HEK293 (cell line): ENCODE measurements at regions not wholly inside any gene's neighbourhood (a gene's known extent, or its start where the extent isn't known, plus 50 kb on each side); places are given as distances from the start of the nearest gene placed in this dataset.

Source experiments
- CTCF ChIA-PET: fragments of 350-600 bp; formaldehyde crosslinking; extraction: SDS; loops from one replicate; lab custom pipeline; 2021; ENCODE audit warnings: antibody characterized with exemption; lab: Yijun Ruan, JAX
- POLR2A ChIA-PET: fragments of 300-600 bp; formaldehyde crosslinking; extraction: SDS; loops from one replicate; lab custom pipeline; 2020; ENCODE audit warnings: antibody characterized with exemption, inconsistent platforms; lab: Yijun Ruan, JAX
- H3K27ac ChIP-seq: fragments of 200-500 bp; sonication (Bioruptor generic); 2 replicates; pipeline ENCODE4 v1.5.1; 2014; ENCODE audit warnings: low read depth, low read length, control low read depth, inconsistent platforms; ENCODE audit errors: extremely low read depth
- H3K36me3 ChIP-seq, 2 experiments: fragments of 200-500 bp in 1 of 2; sonication (Bioruptor generic) in 1 of 2; 1 replicate in 1 of 2; 2 replicates in 1 of 2; pipeline ENCODE4 v1.5.1; 2014 to 2017; ENCODE audit warnings: inconsistent platforms in 2 of 2, low read length in 2 of 2; ENCODE audit not compliant: control insufficient read depth in 2 of 2, insufficient read depth in 1 of 2
- H3K4me1 ChIP-seq: fragments of 200-500 bp; sonication (Bioruptor generic); 2 replicates; pipeline ENCODE4 v1.5.1; 2014; ENCODE audit warnings: mild to moderate bottlenecking, low read length, inconsistent platforms; ENCODE audit not compliant: control insufficient read depth, insufficient read depth
- H3K4me3 ChIP-seq: 2 replicates; pipeline ENCODE4 v1.5.1; 2011; ENCODE audit warnings: low read depth, mild to moderate bottlenecking, control low read depth, low read length, moderate library complexity
- H3K9me3 ChIP-seq: fragments of 200-500 bp; sonication (Bioruptor generic); 2 replicates; pipeline ENCODE4 v1.5.1; 2014; ENCODE audit warnings: low read depth, low read length, inconsistent platforms; ENCODE audit not compliant: control insufficient read depth, insufficient read depth
- CTCF ChIP-seq: fragments of 450-650 bp; formaldehyde crosslinking; IDR thresholded peaks from 2 replicates; pipeline ENCODE4 v1.5.1; 2016; ENCODE audit warnings: missing biosample characterization, missing genetic modification characterization
- GLI4 ChIP-seq: fragments of 450-650 bp; formaldehyde crosslinking; IDR thresholded peaks from 2 replicates; pipeline ENCODE4 v1.5.1; 2016; ENCODE audit warnings: missing biosample characterization, missing genetic modification characterization
- KLF7 ChIP-seq: fragments of 450-650 bp; formaldehyde crosslinking; IDR thresholded peaks from 2 replicates; pipeline ENCODE4 v1.5.1; 2016; ENCODE audit warnings: missing biosample characterization, missing genetic modification characterization, borderline replicate concordance
- KLF9 ChIP-seq: fragments of 450-650 bp; formaldehyde crosslinking; IDR thresholded peaks from 2 replicates; pipeline ENCODE4 v1.5.1; 2016; ENCODE audit warnings: missing biosample characterization, missing genetic modification characterization, low read depth
- MZF1 ChIP-seq: fragments of 450-650 bp; formaldehyde crosslinking; IDR thresholded peaks from 2 replicates; pipeline ENCODE4 v1.5.1; 2017; ENCODE audit warnings: missing biosample characterization, missing genetic modification characterization, borderline replicate concordance
- PRDM1 ChIP-seq: fragments of 450-650 bp; formaldehyde crosslinking; IDR thresholded peaks from 2 replicates; pipeline ENCODE4; 2016; ENCODE audit warnings: missing biosample characterization, missing genetic modification characterization
- REST ChIP-seq: fragments of 450-650 bp; formaldehyde crosslinking; IDR thresholded peaks from 2 replicates; pipeline ENCODE4 v1.5.1; 2016; ENCODE audit warnings: missing biosample characterization, missing genetic modification characterization
- SALL2 ChIP-seq: fragments of 450-650 bp; formaldehyde crosslinking; IDR thresholded peaks from 2 replicates; pipeline ENCODE4 v1.5.0; 2017; ENCODE audit warnings: missing biosample characterization, mild to moderate bottlenecking, missing genetic modification characterization, borderline replicate concordance
- SETDB1 ChIP-seq: IDR thresholded peaks from one replicate; pipeline ENCODE4 v1.6.1; 2017; ENCODE audit warnings: mild to moderate bottlenecking, low read length, moderate library complexity, mixed read lengths; ENCODE audit not compliant: insufficient read length
- WT1 ChIP-seq: fragments of 450-650 bp; formaldehyde crosslinking; IDR thresholded peaks from 2 replicates; pipeline ENCODE4 v1.5.1; 2016; ENCODE audit warnings: missing biosample characterization, missing genetic modification characterization
- ZBTB6 ChIP-seq: fragments of 450-650 bp; formaldehyde crosslinking; IDR thresholded peaks from 2 replicates; pipeline ENCODE4 v1.5.1; 2017; ENCODE audit warnings: missing biosample characterization, missing genetic modification characterization
- ZNF138 ChIP-seq: fragments of 450-650 bp; formaldehyde crosslinking; IDR thresholded peaks from 2 replicates; pipeline ENCODE4 v1.5.1; 2016; ENCODE audit warnings: missing biosample characterization, missing genetic modification characterization, borderline replicate concordance
- ZNF174 ChIP-seq: fragments of 450-650 bp; formaldehyde crosslinking; IDR thresholded peaks from 2 replicates; pipeline ENCODE4 v1.5.0; 2017; ENCODE audit warnings: missing biosample characterization, mild to moderate bottlenecking, missing genetic modification characterization
- ZNF292 ChIP-seq: fragments of 450-650 bp; formaldehyde crosslinking; IDR thresholded peaks from 2 replicates; pipeline ENCODE4 v1.5.1; 2016; ENCODE audit warnings: low read depth, missing biosample characterization, missing genetic modification characterization, borderline replicate concordance
- ZNF324 ChIP-seq: fragments of 450-650 bp; formaldehyde crosslinking; IDR thresholded peaks from 2 replicates; pipeline ENCODE4 v1.5.1; 2016; ENCODE audit warnings: missing biosample characterization, missing genetic modification characterization
- ZNF341 ChIP-seq: fragments of 450-650 bp; formaldehyde crosslinking; IDR thresholded peaks from 2 replicates; pipeline ENCODE4; 2016; ENCODE audit warnings: low read depth, missing biosample characterization, missing genetic modification characterization
- ZNF548 ChIP-seq: fragments of 450-650 bp; formaldehyde crosslinking; IDR thresholded peaks from 2 replicates; pipeline ENCODE4 v1.5.1; 2016; ENCODE audit warnings: missing biosample characterization, missing genetic modification characterization
- ZNF600 ChIP-seq: fragments of 450-650 bp; formaldehyde crosslinking; IDR thresholded peaks from 2 replicates; pipeline ENCODE4 v1.5.1; 2016; ENCODE audit warnings: missing biosample characterization, missing genetic modification characterization
- ZNF626 ChIP-seq: fragments of 450-650 bp; sonication (Bioruptor Pico); formaldehyde crosslinking; IDR thresholded peaks from 2 replicates; pipeline ENCODE4 v1.5.1; 2018; ENCODE audit warnings: missing biosample characterization, missing genetic modification characterization, inconsistent platforms
- ZNF654 ChIP-seq: fragments of 450-650 bp; formaldehyde crosslinking; IDR thresholded peaks from 2 replicates; pipeline ENCODE4 v1.5.1; 2016; ENCODE audit warnings: low read depth, missing biosample characterization, missing genetic modification characterization
- ZNF704 ChIP-seq: fragments of 450-650 bp; formaldehyde crosslinking; IDR thresholded peaks from 2 replicates; pipeline ENCODE4 v1.5.1; 2016; ENCODE audit warnings: missing biosample characterization, missing genetic modification characterization
- ZNF776 ChIP-seq: fragments of 450-650 bp; formaldehyde crosslinking; IDR thresholded peaks from 2 replicates; pipeline ENCODE4 v1.5.0; 2017; ENCODE audit warnings: missing biosample characterization, missing genetic modification characterization, borderline replicate concordance

GRCh38 chr9:134217431-134218210 is 53.3 kb upstream of the RNU6ATAC start:
- CTCF ChIA-PET = interaction anchor here (0.6 to 1.4 kb wide), 7 partner anchors 19 to 565 kb away, joined by 3 to 5 read pairs (median 3); no protein-coding TSS in a partner anchor

GRCh38 chr9:134218230-134218629 is 53.9 kb upstream of the RNU6ATAC start:
- peak; percentile 56 for TF ChIP-seq REST (tag by site-specific recombination)
- TF ChIP-seq ZNF292 (tag by site-specific recombination) = no peak
- TF ChIP-seq, all 188 proteins: peak for 1
- ChIA-PET CTCF (interaction anchor here (0.6 to 1.4 kb wide), 4 partner anchors 23 to 49 kb away, joined by 3 to 5 read pairs (median 4); no protein-coding TSS in a partner anchor), POLR2A (no interaction called here)
- Histone ChIP-seq H3K36me3 (no peaks in the 10 kb centered on the region), H3K4me3 (no peak overlapping the region), H3K9me3 (no peaks in the 10 kb centered on the region), H3K27ac (no peak overlapping the region), H3K4me1 (no peaks in the 10 kb centered on the region)

More at GRCh38 chr9:134217431-134218210, 53.3 kb upstream of the RNU6ATAC start:
- H3K4me3 ChIP-seq = no peak overlapping the region
- H3K4me1 ChIP-seq = no peaks in the 10 kb centered on the region
- POLR2A ChIA-PET = no interaction called here
- no peak overlapping the region for H3K27ac ChIP-seq
- TF ChIP-seq ZNF138 (tag by site-specific recombination) (no peak), ZBTB6 (tag by site-specific recombination) (no peak), CTCF (peak; percentile 60), WT1 (tag by site-specific recombination) (no peak), ZNF654 (tag by site-specific recombination) (peak; percentile 34), KLF7 (no peak), ZNF776 (no peak), KLF9 (tag by site-specific recombination) (no peak), SALL2 (tag by site-specific recombination) (no peak)
- H3K36me3 ChIP-seq = no peaks in the 10 kb centered on the region
- no peaks in the 10 kb centered on the region for H3K9me3 ChIP-seq

GRCh38 chr9:134219646-134220060 is 55.3 kb upstream of the RNU6ATAC start:
- Histone ChIP-seq H3K36me3 (no peaks in the 10 kb centered on the region), H3K4me1 (peaks cover 4% of the 10 kb centered on the region; the same call in 1 of the 2 replicates), H3K27ac (no peak overlapping the region), H3K9me3 (no peaks in the 10 kb centered on the region), H3K4me3 (no peak overlapping the region)
- ChIA-PET POLR2A (no interaction called here), CTCF (no interaction called here)
- TF ChIP-seq PRDM1 (tag by site-specific recombination) = no peak
- no peak for TF ChIP-seq SETDB1
- TF ChIP-seq ZNF626 (tag by site-specific recombination) = no peak
- TF ChIP-seq ZNF324 = no peak
- TF ChIP-seq ZNF138 (tag by site-specific recombination) = no peak
- no peak for TF ChIP-seq ZNF600 (tag by site-specific recombination)
- TF ChIP-seq GLI4 = no peak
- TF ChIP-seq ZNF341 (tag by site-specific recombination) = no peak
- no peak for TF ChIP-seq ZNF174 (tag by site-specific recombination)
- TF ChIP-seq ZNF704 (tag by site-specific recombination) = no peak
- TF ChIP-seq MZF1 (tag by site-specific recombination) = no peak
- no peak for TF ChIP-seq ZNF548 (tag by site-specific recombination)
